WTC11 (cell line): ENCODE measurements at regions not wholly inside any gene's neighbourhood (a gene's known extent, or its start where the extent isn't known, plus 50 kb on each side); places are given as distances from the start of the nearest gene placed in this dataset.

Experiments
- ATAC-seq: fragments of 200-7000 bp; cut with Tn5 transposase; 2 replicates; pipeline ENCODE4 v1.10.0; 2021; ENCODE audit warnings: mild to moderate bottlenecking, moderate library complexity
- CTCF ChIA-PET: fragments of 300-600 bp; sonication (Branson Sonifier 250); formaldehyde crosslinking; loops from one replicate; lab custom pipeline; 2021; ENCODE audit warnings: antibody characterized with exemption; lab: Charles Lee
- POLR2A ChIA-PET: fragments of 350-600 bp; sonication (Branson Sonifier 250); formaldehyde crosslinking; loops from one replicate; lab custom pipeline; 2021; ENCODE audit warnings: antibody characterized with exemption; lab: Charles Lee
- DNase-seq: peaks from one replicate; pipeline ENCODE4 v3.0.0; 2021; ENCODE audit warnings: low spot score
- H3K27ac Mint-ChIP-seq: 2 replicates; pipeline ENCODE4 v1.8.0; 2021; ENCODE audit warnings: mixed read lengths
- H3K27me3 Mint-ChIP-seq: 2 replicates; pipeline ENCODE4 v1.8.0; 2021; ENCODE audit warnings: low read depth, mild to moderate bottlenecking, moderate library complexity, mixed read lengths
- H3K36me3 Mint-ChIP-seq: 2 replicates; pipeline ENCODE4 v1.8.0; 2021; ENCODE audit warnings: mixed read lengths
- H3K4me1 Mint-ChIP-seq: 2 replicates; pipeline ENCODE4 v1.8.0; 2022; ENCODE audit warnings: mixed read lengths
- H3K4me3 Mint-ChIP-seq: 2 replicates; pipeline ENCODE4 v1.8.0; 2021; ENCODE audit warnings: mild to moderate bottlenecking, moderate library complexity, mixed read lengths
- H3K9me3 Mint-ChIP-seq: 2 replicates; pipeline ENCODE4 v1.8.0; 2021; ENCODE audit warnings: mixed read lengths
- CBFB ChIP-seq: sonication (generic); formaldehyde crosslinking; IDR thresholded peaks from 2 replicates; pipeline ENCODE4 v1.8.1; 2022; ENCODE audit warnings: mild to moderate bottlenecking, low read depth, missing genetic modification reagents
- CDX4 ChIP-seq: fragments of 250-450 bp; sonication (Bioruptor Pico); IDR thresholded peaks from 2 replicates; pipeline ENCODE4 v1.9.0; 2021; ENCODE audit warnings: moderate library complexity, mild to moderate bottlenecking, inconsistent platforms, borderline replicate concordance
- E2F1 ChIP-seq: sonication (generic); formaldehyde crosslinking; IDR thresholded peaks from 2 replicates; pipeline ENCODE4 v1.8.0; 2022; ENCODE audit warnings: mild to moderate bottlenecking, missing genetic modification reagents
- FOXP4 ChIP-seq: sonication (generic); formaldehyde crosslinking; IDR thresholded peaks from 2 replicates; pipeline ENCODE4 v1.8.0; 2022; ENCODE audit warnings: mild to moderate bottlenecking, missing genetic modification reagents
- GABPB1 ChIP-seq: sonication (generic); formaldehyde crosslinking; IDR thresholded peaks from 2 replicates; pipeline ENCODE4 v1.8.1; 2023; ENCODE audit warnings: mild to moderate bottlenecking, missing genetic modification reagents
- GTF2I ChIP-seq: fragments of 250-450 bp; sonication (Bioruptor Pico); conservative IDR thresholded peaks from 2 replicates; pipeline ENCODE4 v1.4.0; 2021; ENCODE audit warnings: mild to moderate bottlenecking
- IRF2 ChIP-seq: sonication (generic); formaldehyde crosslinking; IDR thresholded peaks from 2 replicates; pipeline ENCODE4 v1.8.0; 2022; ENCODE audit warnings: low read depth, missing genetic modification reagents, borderline replicate concordance
- JUN ChIP-seq: sonication (generic); formaldehyde crosslinking; IDR thresholded peaks from 2 replicates; pipeline ENCODE4 v1.8.0; 2023; ENCODE audit warnings: mild to moderate bottlenecking, missing genetic modification reagents
- NFE2L1 ChIP-seq: sonication (generic); formaldehyde crosslinking; IDR thresholded peaks from 2 replicates; pipeline ENCODE4 v1.8.1; 2023; ENCODE audit warnings: missing genetic modification reagents
- NFYB ChIP-seq: sonication (generic); formaldehyde crosslinking; conservative IDR thresholded peaks from 2 replicates; pipeline ENCODE4 v1.8.0; 2022; ENCODE audit warnings: low read depth, missing genetic modification reagents
- TEAD1 ChIP-seq: sonication (generic); formaldehyde crosslinking; IDR thresholded peaks from 2 replicates; pipeline ENCODE4 v1.8.0; 2022; ENCODE audit warnings: mild to moderate bottlenecking, missing genetic modification reagents
- TP53 ChIP-seq: sonication (generic); formaldehyde crosslinking; IDR thresholded peaks from 2 replicates; pipeline ENCODE4 v1.8.1; 2023; ENCODE audit warnings: mild to moderate bottlenecking, missing genetic modification reagents
- ZBTB21 ChIP-seq: sonication (generic); formaldehyde crosslinking; IDR thresholded peaks from 2 replicates; pipeline ENCODE4 v1.8.1; 2023; ENCODE audit warnings: mild to moderate bottlenecking, missing genetic modification reagents, borderline replicate concordance
- ZNF219 ChIP-seq: sonication (generic); formaldehyde crosslinking; IDR thresholded peaks from 2 replicates; pipeline ENCODE4 v1.8.0; 2023; ENCODE audit warnings: missing genetic modification reagents, mild to moderate bottlenecking, borderline replicate concordance
- ZNF396 ChIP-seq: fragments of 250-450 bp; sonication (Bioruptor Pico); IDR thresholded peaks from 2 replicates; pipeline ENCODE4 v1.8.0; 2021; ENCODE audit warnings: mild to moderate bottlenecking, moderate library complexity, borderline replicate concordance
- TF ChIP-seq, protein P1 (sequence below): sonication (generic); formaldehyde crosslinking; IDR thresholded peaks from 2 replicates; pipeline ENCODE4 v1.8.1; 2023; ENCODE audit warnings: mild to moderate bottlenecking, missing genetic modification reagents, moderate library complexity

DNA sequence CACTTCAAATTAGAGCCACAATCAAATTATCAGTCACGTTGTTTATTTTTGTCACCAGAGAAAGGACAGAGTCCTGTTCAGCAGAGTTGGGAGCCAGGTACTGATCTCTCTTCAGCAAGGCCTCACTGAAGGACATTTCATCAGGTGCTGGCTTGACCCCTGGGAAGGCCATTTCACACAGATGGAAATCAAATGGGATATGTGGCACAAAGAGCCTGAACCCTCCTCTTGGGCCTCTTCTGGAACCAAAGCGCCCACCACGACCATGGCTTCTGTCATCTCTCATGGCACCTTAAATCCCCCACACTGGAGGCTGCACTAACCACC is 121.5 kb downstream of the PTCSC3 start:
- DNase-seq (no peak), ATAC-seq (no peak)
- Mint-ChIP-seq H3K4me3 (no peak overlapping the region), H3K36me3 (no peaks in the 10 kb centered on the region), H3K27ac (no peak overlapping the region), H3K27me3 (no peaks in the 10 kb centered on the region; the same call in 1 of the 2 replicates), H3K9me3 (no peaks in the 10 kb centered on the region), H3K4me1 (peaks cover 3% of the 10 kb centered on the region; the same call in 1 of the 2 replicates)
- CTCF ChIA-PET = interaction anchor here (2.6 kb wide), 1 partner anchor 14 kb away, joined by 15 read pairs; no protein-coding TSS in a partner anchor
- TF ChIP-seq ZBTB21 (CRISPR knock-in tag) = no peak
- TF ChIP-seq CBFB = no peak
- TF ChIP-seq GABPB1 (CRISPR knock-in tag) = no peak
- no peak for TF ChIP-seq TP53
- no peak for TF ChIP-seq ZNF396 (CRISPR knock-in tag)
- POLR2A ChIA-PET = no interaction called here

GRCh38 chr14:36054353-36055051 is 122.0 kb downstream of the PTCSC3 start:
- ATAC-seq (no peak), DNase-seq (no peak)
- Mint-ChIP-seq H3K36me3 (no peaks in the 10 kb centered on the region), H3K27me3 (no peaks in the 10 kb centered on the region; the same call in 1 of the 2 replicates), H3K4me3 (no peak overlapping the region), H3K4me1 (peaks cover 2% of the 10 kb centered on the region; the same call in 1 of the 2 replicates), H3K9me3 (no peaks in the 10 kb centered on the region), H3K27ac (no peak overlapping the region)
- ChIA-PET CTCF (interaction anchor here (2.6 kb wide), 1 partner anchor 15 kb away, joined by 15 read pairs; no protein-coding TSS in a partner anchor), POLR2A (no interaction called here)
- TF ChIP-seq NFE2L1 (CRISPR knock-in tag) (no peak), TEAD1 (CRISPR knock-in tag) (no peak), IRF2 (CRISPR knock-in tag) (no peak), CBFB (no peak)

GRCh38 chr14:36052681-36053080 is 123.8 kb downstream of the PTCSC3 start:
- Mint-ChIP-seq H3K9me3 (no peaks in the 10 kb centered on the region), H3K4me1 (peaks cover 4% of the 10 kb centered on the region), H3K36me3 (no peaks in the 10 kb centered on the region), H3K27me3 (no peaks in the 10 kb centered on the region; the same call in 1 of the 2 replicates), H3K4me3 (no peak overlapping the region), H3K27ac (no peak overlapping the region)
- ChIA-PET POLR2A (no interaction called here), CTCF (interaction anchor here (2.6 kb wide), 1 partner anchor 17 kb away, joined by 15 read pairs; no protein-coding TSS in a partner anchor)
- ATAC-seq (no peak), DNase-seq (no peak)
- TF ChIP-seq JUN = no peak
- no peak for TF ChIP-seq CDX4 (CRISPR knock-in tag)
- TF ChIP-seq ZNF219 = no peak
- no peak for TF ChIP-seq NFYB (CRISPR knock-in tag)
- TF ChIP-seq E2F1 = no peak
- TF ChIP-seq, protein P1, sequence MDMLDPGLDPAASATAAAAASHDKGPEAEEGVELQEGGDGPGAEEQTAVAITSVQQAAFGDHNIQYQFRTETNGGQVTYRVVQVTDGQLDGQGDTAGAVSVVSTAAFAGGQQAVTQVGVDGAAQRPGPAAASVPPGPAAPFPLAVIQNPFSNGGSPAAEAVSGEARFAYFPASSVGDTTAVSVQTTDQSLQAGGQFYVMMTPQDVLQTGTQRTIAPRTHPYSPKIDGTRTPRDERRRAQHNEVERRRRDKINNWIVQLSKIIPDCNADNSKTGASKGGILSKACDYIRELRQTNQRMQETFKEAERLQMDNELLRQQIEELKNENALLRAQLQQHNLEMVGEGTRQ (CRISPR knock-in tag) = no peak
- TF ChIP-seq FOXP4 = no peak
- TF ChIP-seq GTF2I (CRISPR knock-in tag) = no peak
